DOHH2 (cell line): ENCODE measurements at regions not wholly inside any gene's neighbourhood (a gene's known extent, or its start where the extent isn't known, plus 50 kb on each side); places are given as distances from the start of the nearest gene placed in this dataset.

Experiments used
- H3F3A ChIP-seq: fragments of 200-600 bp; sonication (generic), shearing (Covaris generic); 2 replicates; pipeline ENCODE4 v1.6.0; 2016; ENCODE audit warnings: antibody characterized with exemption, mild to moderate bottlenecking; ENCODE audit not compliant: control insufficient read depth, insufficient read depth
- H3K27ac ChIP-seq: fragments of 200-600 bp; sonication (generic); 2 replicates; pipeline ENCODE4 v1.5.1; 2014; ENCODE audit warnings: low read depth, mild to moderate bottlenecking, low read length, moderate library complexity
- H3K27me3 ChIP-seq: fragments of 200-600 bp; sonication (generic); 2 replicates; pipeline ENCODE4 v1.6.1; 2014; ENCODE audit warnings: mild to moderate bottlenecking, low read length, mixed read lengths; ENCODE audit not compliant: control insufficient read depth
- H3K36me3 ChIP-seq: fragments of 200-600 bp; sonication (generic); 2 replicates; pipeline ENCODE4 v1.6.1; 2014; ENCODE audit warnings: mild to moderate bottlenecking, low read length, moderate library complexity, mixed read lengths; ENCODE audit not compliant: control insufficient read depth
- H3K4me1 ChIP-seq: fragments of 200-600 bp; sonication (generic); 2 replicates; pipeline ENCODE4 v1.6.1; 2014; ENCODE audit warnings: mild to moderate bottlenecking, low read length, mixed read lengths; ENCODE audit not compliant: control insufficient read depth
- H3K4me2 ChIP-seq: fragments of 200-600 bp; sonication (generic); 2 replicates; pipeline ENCODE4 v1.6.0; 2014; ENCODE audit warnings: mild to moderate bottlenecking, low read length, moderate library complexity
- H3K4me3 ChIP-seq: fragments of 200-600 bp; sonication (generic); 2 replicates; pipeline ENCODE4 v1.5.1; 2014; ENCODE audit warnings: mild to moderate bottlenecking, low read length, mixed read lengths
- H3K79me2 ChIP-seq: fragments of 200-600 bp; sonication (generic); 2 replicates; pipeline ENCODE4 v1.6.1; 2014; ENCODE audit warnings: mild to moderate bottlenecking, low read length, mixed read lengths; ENCODE audit not compliant: control insufficient read depth
- H3K9me2 ChIP-seq: fragments of 200-600 bp; sonication (generic); replicated peaks from 2 replicates; pipeline ENCODE4 v1.6.1; 2014; ENCODE audit warnings: mild to moderate bottlenecking, low read length, mixed read lengths; ENCODE audit not compliant: control insufficient read depth
- H3K9me3 ChIP-seq: fragments of 200-600 bp; sonication (generic); 2 replicates; pipeline ENCODE4 v1.6.1; 2014; ENCODE audit warnings: antibody characterized with exemption, low read length, mixed read lengths; ENCODE audit not compliant: control insufficient read depth, insufficient read depth
- H4K20me1 ChIP-seq: fragments of 200-600 bp; sonication (generic); 2 replicates; pipeline ENCODE4 v1.6.0; 2014; ENCODE audit warnings: low read depth, mild to moderate bottlenecking, antibody characterized with exemption, low read length, moderate library complexity; ENCODE audit not compliant: control insufficient read depth, insufficient read depth
- CTCF ChIP-seq: fragments of 200-600 bp; sonication (generic); IDR thresholded peaks from one replicate; pipeline ENCODE4 v1.5.1; 2014; ENCODE audit warnings: antibody characterized with exemption, mild to moderate bottlenecking, low read depth, low read length; ENCODE audit not compliant: poor library complexity, severe bottlenecking
- EZH2phosphoT487 ChIP-seq: fragments of 200-600 bp; sonication (generic); IDR thresholded peaks from 2 replicates; pipeline ENCODE4 v1.6.1; 2017; ENCODE audit warnings: borderline replicate concordance, mild to moderate bottlenecking, antibody characterized with exemption, low read length, moderate library complexity, mixed read lengths

- no peaks in the 10 kb centered on the region for H3K9me2 ChIP-seq
- H3K4me2 ChIP-seq, result no peak overlapping the region
- no peak overlapping the region for H3K27ac ChIP-seq
- H3K9me3 ChIP-seq, result no peaks in the 10 kb centered on the region
- TF ChIP-seq CTCF (no peak), EZH2phosphoT487 (no peak)
- H3K36me3 ChIP-seq, result no peaks in the 10 kb centered on the region
- H3K4me1 ChIP-seq, result no peaks in the 10 kb centered on the region
- no peaks in the 10 kb centered on the region for H4K20me1 ChIP-seq
- H3K27me3 ChIP-seq, result 0 out of 2 replicates have a peak, but pooled peaks cover 3% of the 10 kb centered on the region
- H3F3A ChIP-seq, result no peaks in the 10 kb centered on the region
- H3K4me3 ChIP-seq, result no peak overlapping the region
- no peaks in the 10 kb centered on the region for H3K79me2 ChIP-seq
These were observed 104.4 kb upstream of the CXCL13 start for GRCh38 chr4:77501240-77501639.

- H3F3A ChIP-seq, result no peaks in the 10 kb centered on the region
- no peaks in the 10 kb centered on the region for H3K4me1 ChIP-seq
- H3K4me2 ChIP-seq, result no peak overlapping the region
- no peak overlapping the region for H3K27ac ChIP-seq
- no peaks in the 10 kb centered on the region for H3K9me3 ChIP-seq
- no peaks in the 10 kb centered on the region for H4K20me1 ChIP-seq
- H3K79me2 ChIP-seq, result no peaks in the 10 kb centered on the region
- H3K4me3 ChIP-seq, result no peak overlapping the region
- TF ChIP-seq EZH2phosphoT487 (no peak), CTCF (no peak)
- no peaks in the 10 kb centered on the region for H3K9me2 ChIP-seq
- 0 out of 2 replicates have a peak, but pooled peaks cover 3% of the 10 kb centered on the region for H3K27me3 ChIP-seq
- no peaks in the 10 kb centered on the region for H3K36me3 ChIP-seq
These were observed 103.8 kb upstream of the CXCL13 start for GRCh38 chr4:77501851-77502250.

- TF ChIP-seq EZH2phosphoT487, result no peak
- TF ChIP-seq CTCF, result no peak
- 0 out of 2 replicates have a peak, but pooled peaks cover 3% of the 10 kb centered on the region for H3K27me3 ChIP-seq
These were observed 101.2 kb upstream of the CXCL13 start for GRCh38 chr4:77504407-77504806.

More at GRCh38 chr4:77504407-77504806, 101.2 kb upstream of the CXCL13 start:
- Histone ChIP-seq H3K79me2 (no peaks in the 10 kb centered on the region), H3K4me3 (no peak overlapping the region), H3K27ac (no peak overlapping the region), H3K4me1 (no peaks in the 10 kb centered on the region), H3K9me2 (no peaks in the 10 kb centered on the region), H3K4me2 (no peak overlapping the region), H3K9me3 (no peaks in the 10 kb centered on the region), H3K36me3 (no peaks in the 10 kb centered on the region), H3F3A (no peaks in the 10 kb centered on the region), H4K20me1 (no peaks in the 10 kb centered on the region)
